H9 (cell line): ENCODE measurements at regions not wholly inside any gene's neighbourhood (a gene's known extent, or its start where the extent isn't known, plus 50 kb on each side); places are given as distances from the start of the nearest gene placed in this dataset.

Source experiments
- DNase-seq: peaks from one replicate; pipeline ENCODE4 v3.0.0-alpha.2; 2017
- H2AFZ ChIP-seq: one replicate; pipeline ENCODE4 v1.6.1; 2013; ENCODE audit warnings: mild to moderate bottlenecking, low read length, control low read depth, moderate library complexity
- H2AK5ac ChIP-seq: 2 replicates; pipeline ENCODE4 v1.6.1; 2013; ENCODE audit warnings: low read length, control low read depth, mixed read lengths; ENCODE audit not compliant: insufficient read length
- H2BK120ac ChIP-seq: one replicate; pipeline ENCODE4 v1.6.1; 2013; ENCODE audit warnings: low read depth, mild to moderate bottlenecking, low read length, control low read depth, inconsistent platforms; ENCODE audit not compliant: poor library complexity, severe bottlenecking
- H2BK12ac ChIP-seq: 2 replicates; pipeline ENCODE4 v1.6.1; 2013; ENCODE audit warnings: low read length, control low read depth, mixed read lengths, low read depth; ENCODE audit not compliant: insufficient read length
- H2BK15ac ChIP-seq: 2 replicates; pipeline ENCODE4 v1.6.1; 2013; ENCODE audit warnings: low read depth, low read length, control low read depth
- H2BK20ac ChIP-seq: one replicate; pipeline ENCODE4 v1.6.1; 2013; ENCODE audit warnings: low read depth, mild to moderate bottlenecking, low read length, control low read depth, inconsistent platforms; ENCODE audit not compliant: poor library complexity, severe bottlenecking
- H2BK5ac ChIP-seq: 2 replicates; pipeline ENCODE4 v1.6.1; 2013; ENCODE audit warnings: low read length, control low read depth, mixed read lengths; ENCODE audit not compliant: insufficient read length
- H3K14ac ChIP-seq: 2 replicates; pipeline ENCODE4 v1.6.1; 2013; ENCODE audit warnings: low read length, control low read depth; ENCODE audit not compliant: insufficient read depth
- H3K18ac ChIP-seq: 2 replicates; pipeline ENCODE4 v1.6.1; 2013; ENCODE audit warnings: low read depth, mild to moderate bottlenecking, mixed read lengths, low read length, control low read depth; ENCODE audit not compliant: insufficient read length
- H3K23ac ChIP-seq: 2 replicates; pipeline ENCODE4 v1.6.1; 2013; ENCODE audit warnings: low read length, control low read depth, mixed read lengths, low read depth; ENCODE audit not compliant: insufficient read length
- H3K23me2 ChIP-seq: 2 replicates; pipeline ENCODE4 v1.6.1; 2013; ENCODE audit warnings: low read depth, mild to moderate bottlenecking, mixed read lengths, low read length, control low read depth; ENCODE audit not compliant: insufficient read length, poor library complexity, severe bottlenecking
- H3K27ac ChIP-seq: 2 replicates; pipeline ENCODE4 v1.5.1; 2013; ENCODE audit warnings: low read length, control low read depth, mixed read lengths, low read depth; ENCODE audit not compliant: insufficient read length
- H3K27me3 ChIP-seq: 2 replicates; pipeline ENCODE4 v1.6.1; 2013; ENCODE audit warnings: low read length, control low read depth, inconsistent platforms; ENCODE audit not compliant: insufficient read depth
- H3K4ac ChIP-seq: 2 replicates; pipeline ENCODE4 v1.6.1; 2013; ENCODE audit warnings: low read depth, mild to moderate bottlenecking, control low read depth, inconsistent platforms, low read length, moderate library complexity
- H3K4me1 ChIP-seq: 2 replicates; pipeline ENCODE4 v1.6.1; 2013; ENCODE audit warnings: low read length, control low read depth, inconsistent platforms; ENCODE audit not compliant: insufficient read depth
- H3K4me2 ChIP-seq: 2 replicates; pipeline ENCODE4 v1.6.1; 2013; ENCODE audit warnings: low read length, control low read depth, mixed read lengths; ENCODE audit not compliant: insufficient read length, insufficient read depth
- H3K56ac ChIP-seq: 2 replicates; pipeline ENCODE4 v1.6.1; 2013; ENCODE audit warnings: low read depth, mild to moderate bottlenecking, mixed read lengths, low read length, control low read depth; ENCODE audit not compliant: insufficient read length
- H3K79me1 ChIP-seq: 2 replicates; pipeline ENCODE4 v1.6.1; 2013; ENCODE audit warnings: low read depth, mild to moderate bottlenecking, moderate library complexity, low read length, control low read depth, inconsistent platforms; ENCODE audit not compliant: insufficient read depth, poor library complexity, severe bottlenecking
- H3K79me2 ChIP-seq: 2 replicates; pipeline ENCODE4 v1.6.1; 2013; ENCODE audit warnings: low read length, control low read depth, inconsistent platforms; ENCODE audit not compliant: insufficient read depth
- H3K9ac ChIP-seq: 2 replicates; pipeline ENCODE4 v1.6.1; 2013; ENCODE audit warnings: low read length, control low read depth, mixed read lengths; ENCODE audit not compliant: insufficient read length; ENCODE audit errors: extremely low read depth
- H3K9me3 ChIP-seq: one replicate; pipeline ENCODE4 v1.6.1; 2013; ENCODE audit warnings: low read depth, low read length, inconsistent platforms; ENCODE audit not compliant: control insufficient read depth
- H3T11ph ChIP-seq: one replicate; pipeline ENCODE4 v1.6.1; 2013; ENCODE audit warnings: mild to moderate bottlenecking, low read length, control low read depth, inconsistent platforms
- H4K20me1 ChIP-seq: one replicate; pipeline ENCODE4 v1.6.1; 2013; ENCODE audit not compliant: control insufficient read depth, insufficient read length, insufficient read depth
- H4K5ac ChIP-seq: 2 replicates; pipeline ENCODE4 v1.6.1; 2013; ENCODE audit warnings: low read depth, mild to moderate bottlenecking, mixed read lengths, low read length, control low read depth; ENCODE audit not compliant: insufficient read length
- H4K8ac ChIP-seq: replicated peaks from 2 replicates; pipeline ENCODE4 v1.6.1; 2013; ENCODE audit warnings: low read length, control low read depth, mixed read lengths, low read depth; ENCODE audit not compliant: insufficient read length
- H4K91ac ChIP-seq: 2 replicates; pipeline ENCODE4 v1.6.1; 2013; ENCODE audit warnings: low read depth, mild to moderate bottlenecking, moderate library complexity, mixed read lengths, low read length, control low read depth; ENCODE audit not compliant: insufficient read length
- H3K27ac Mint-ChIP-seq, 3 experiments: 2 replicates in 2 of 3; 3 replicates in 1 of 3; pipeline ENCODE4 v1.8.0; 2020 to 2021; ENCODE audit warnings: mixed read lengths in 3 of 3, mild to moderate bottlenecking in 1 of 3, moderate library complexity in 1 of 3
- H3K27me3 Mint-ChIP-seq: 2 replicates; pipeline ENCODE4 v1.8.0; 2021; ENCODE audit warnings: low read depth, mild to moderate bottlenecking, moderate library complexity, mixed read lengths
- H3K36me3 Mint-ChIP-seq, 3 experiments: 2 replicates in 2 of 3; 3 replicates in 1 of 3; pipeline ENCODE4 v1.8.0; 2020 to 2021; ENCODE audit warnings: low read depth in 3 of 3, mixed read lengths in 3 of 3; ENCODE audit not compliant: insufficient read depth in 1 of 3
- H3K4me1 Mint-ChIP-seq, 2 experiments: 2 replicates each; pipeline ENCODE4 v1.8.0; 2020; ENCODE audit warnings: mixed read lengths in 2 of 2
- H3K4me3 Mint-ChIP-seq, 2 experiments: 2 replicates in 1 of 2; 3 replicates in 1 of 2; pipeline ENCODE4 v1.8.0; 2020 to 2021; ENCODE audit warnings: mild to moderate bottlenecking in 2 of 2, mixed read lengths in 2 of 2, moderate library complexity in 1 of 2
- H3K9me3 Mint-ChIP-seq, 2 experiments: 2 replicates in 1 of 2; 3 replicates in 1 of 2; pipeline ENCODE4 v1.8.0; 2020; ENCODE audit warnings: mild to moderate bottlenecking in 2 of 2, mixed read lengths in 2 of 2, moderate library complexity in 1 of 2
- CTCF ChIP-seq: fragments of 200-600 bp; sonication (generic); conservative IDR thresholded peaks from 3 replicates; pipeline ENCODE4 v1.8.0; 2021; ENCODE audit warnings: antibody characterized with exemption, mild to moderate bottlenecking
- WGBS: extraction: QIAGEN DNeasy Blood & Tissue Kit; methylation state at CpG from one replicate; pipeline ENCODE4 v1.1.7; 2013; ENCODE audit warnings: missing lambda C conversion rate, low lambda C conversion rate, mixed read lengths; ENCODE audit not compliant: insufficient read length; ENCODE audit errors: extremely low coverage; 5-methylcytosine and 5-hydroxymethylcytosine counted together

- no peak overlapping the region for H3K27ac Mint-ChIP-seq
- H3T11ph ChIP-seq, result no peak overlapping the region
- peaks cover under 1% of the 10 kb centered on the region; the same call in 1 of the 2 replicates for H3K27me3 ChIP-seq
These were observed 209.3 kb upstream of the CDH4 start for GRCh38 chr20:61042506-61043385.

More at GRCh38 chr20:61042506-61043385, 209.3 kb upstream of the CDH4 start:
- Histone ChIP-seq H2BK20ac (no peak overlapping the region), H4K20me1 (no peaks in the 10 kb centered on the region), H2BK12ac (no peak overlapping the region), H2AFZ (no peak overlapping the region), H2BK5ac (no peak overlapping the region), H3K27ac (no peak overlapping the region), H3K4me2 (no peak overlapping the region), H2BK120ac (no peak overlapping the region), H3K4me1 (no peaks in the 10 kb centered on the region), H4K8ac (no peak overlapping the region), H2BK15ac (no peak overlapping the region), H3K18ac (no peak overlapping the region), H4K91ac (no peak overlapping the region), H4K5ac (no peak overlapping the region), H3K4ac (no peak overlapping the region), H3K9me3 (no peaks in the 10 kb centered on the region), H3K79me2 (no peaks in the 10 kb centered on the region), H3K79me1 (no peaks in the 10 kb centered on the region), H3K23ac (no peak overlapping the region), H3K23me2 (no peaks in the 10 kb centered on the region), H3K14ac (no peak overlapping the region), H2AK5ac (no peak overlapping the region), H3K56ac (no peak overlapping the region), H3K9ac (no peak overlapping the region)
- no peak for TF ChIP-seq CTCF
- WGBS, result no CpG with 5 or more reads among the region's 25 CpGs
- peaks cover 2 to 3% of the 10 kb centered on the region in 2 experiments; a peak in 3 of 5 replicates for H3K9me3 Mint-ChIP-seq
- H3K27me3 Mint-ChIP-seq, result peaks cover 40% of the 10 kb centered on the region
- H3K36me3 Mint-ChIP-seq, result no peaks in the 10 kb centered on the region; a peak in 1 of 7 replicates
- H3K4me3 Mint-ChIP-seq, result no peak overlapping the region
- H3K4me1 Mint-ChIP-seq, result peaks cover 0 to 2% of the 10 kb centered on the region in 2 experiments; a peak in 1 of 4 replicates
- no peak for DNase-seq
